ENCODE measurements at regions not wholly inside any gene's neighbourhood (a gene's known extent, or its start where the extent isn't known, plus 50 kb on each side); places are given as distances from the start of the nearest gene placed in this dataset.

- no peaks in the 10 kb centered on the region for H3K27me3 ChIP-seq (ENCODE audit: insufficient read depth, poor library complexity, severe bottlenecking)
- no peak overlapping the region for H3K4me3 ChIP-seq (replicated peaks; ENCODE audit: insufficient read depth, low read length)
- TF ChIP-seq SPI1 (IDR thresholded peaks at IDR 0.05; ENCODE audit: borderline replicate concordance, low read depth) (no peak), GABPA (IDR thresholded peaks at IDR 0.05; ENCODE audit: low read depth) (no peak), POLR2AphosphoS5 (IDR thresholded peaks at IDR 0.05; ENCODE audit: low read depth) (no peak)
- TF ChIP-seq, protein P1, sequence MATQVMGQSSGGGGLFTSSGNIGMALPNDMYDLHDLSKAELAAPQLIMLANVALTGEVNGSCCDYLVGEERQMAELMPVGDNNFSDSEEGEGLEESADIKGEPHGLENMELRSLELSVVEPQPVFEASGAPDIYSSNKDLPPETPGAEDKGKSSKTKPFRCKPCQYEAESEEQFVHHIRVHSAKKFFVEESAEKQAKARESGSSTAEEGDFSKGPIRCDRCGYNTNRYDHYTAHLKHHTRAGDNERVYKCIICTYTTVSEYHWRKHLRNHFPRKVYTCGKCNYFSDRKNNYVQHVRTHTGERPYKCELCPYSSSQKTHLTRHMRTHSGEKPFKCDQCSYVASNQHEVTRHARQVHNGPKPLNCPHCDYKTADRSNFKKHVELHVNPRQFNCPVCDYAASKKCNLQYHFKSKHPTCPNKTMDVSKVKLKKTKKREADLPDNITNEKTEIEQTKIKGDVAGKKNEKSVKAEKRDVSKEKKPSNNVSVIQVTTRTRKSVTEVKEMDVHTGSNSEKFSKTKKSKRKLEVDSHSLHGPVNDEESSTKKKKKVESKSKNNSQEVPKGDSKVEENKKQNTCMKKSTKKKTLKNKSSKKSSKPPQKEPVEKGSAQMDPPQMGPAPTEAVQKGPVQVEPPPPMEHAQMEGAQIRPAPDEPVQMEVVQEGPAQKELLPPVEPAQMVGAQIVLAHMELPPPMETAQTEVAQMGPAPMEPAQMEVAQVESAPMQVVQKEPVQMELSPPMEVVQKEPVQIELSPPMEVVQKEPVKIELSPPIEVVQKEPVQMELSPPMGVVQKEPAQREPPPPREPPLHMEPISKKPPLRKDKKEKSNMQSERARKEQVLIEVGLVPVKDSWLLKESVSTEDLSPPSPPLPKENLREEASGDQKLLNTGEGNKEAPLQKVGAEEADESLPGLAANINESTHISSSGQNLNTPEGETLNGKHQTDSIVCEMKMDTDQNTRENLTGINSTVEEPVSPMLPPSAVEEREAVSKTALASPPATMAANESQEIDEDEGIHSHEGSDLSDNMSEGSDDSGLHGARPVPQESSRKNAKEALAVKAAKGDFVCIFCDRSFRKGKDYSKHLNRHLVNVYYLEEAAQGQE (IDR thresholded peaks at IDR 0.05; ENCODE audit: insufficient replicate concordance, low read depth) = no peak
- H3K27ac ChIP-seq (replicated peaks) = no peak overlapping the region
- no peak for DNase-seq (ENCODE audit: low read depth in 1 of 2, low spot score in 1 of 2)
These were observed 84.7 kb upstream of the FLRT2 start for GRCh38 chr14:85445151-85445795.

GRCh38 chr14:85447883-85448282 lies 82.1 kb upstream of the FLRT2 start:
- no peak overlapping the region for H3K27ac ChIP-seq (replicated peaks)
- no peak overlapping the region for H3K4me3 ChIP-seq (replicated peaks; ENCODE audit: insufficient read depth, low read length)
- no peak for TF ChIP-seq GABPA (IDR thresholded peaks at IDR 0.05; ENCODE audit: low read depth)
- no peak for TF ChIP-seq CTCF (IDR thresholded peaks at IDR 0.05; ENCODE audit: insufficient read depth, low read length)
- no peak for TF ChIP-seq SPI1 (IDR thresholded peaks at IDR 0.05; ENCODE audit: borderline replicate concordance, low read depth)
- TF ChIP-seq, protein P1 (IDR thresholded peaks at IDR 0.05; ENCODE audit: insufficient replicate concordance, low read depth) = no peak
- no peak for TF ChIP-seq POLR2AphosphoS5 (IDR thresholded peaks at IDR 0.05; ENCODE audit: low read depth)
- no peak for DNase-seq (ENCODE audit: low read depth in 1 of 2, low spot score in 1 of 2)
- no peaks in the 10 kb centered on the region for H3K27me3 ChIP-seq (ENCODE audit: insufficient read depth, poor library complexity, severe bottlenecking)

DNA sequence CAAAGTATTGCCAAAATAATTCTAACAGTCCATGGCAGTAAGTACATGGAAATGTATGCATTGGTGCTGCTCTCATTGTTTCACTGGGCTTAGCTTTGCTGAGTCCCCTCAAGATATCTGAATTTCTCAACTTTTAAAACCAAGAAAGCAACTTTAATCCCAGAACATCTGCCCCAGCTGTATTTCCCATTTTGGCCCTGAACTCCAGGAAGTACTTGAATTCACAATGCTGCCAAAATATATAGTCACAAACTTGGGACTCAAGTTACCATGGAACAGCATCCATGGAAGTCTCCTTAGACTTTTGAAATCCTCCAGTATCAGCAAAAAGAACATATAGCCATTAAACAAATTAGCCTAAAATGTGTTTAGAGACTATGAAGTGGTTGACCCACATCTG lies 78.5 kb upstream of the FLRT2 start:
- Histone ChIP-seq H3K27me3 (ENCODE audit: insufficient read depth, poor library complexity, severe bottlenecking) (no peaks in the 10 kb centered on the region), H3K4me3 (replicated peaks; ENCODE audit: insufficient read depth, low read length) (no peak overlapping the region), H3K27ac (replicated peaks) (no peak overlapping the region)
- no peak for TF ChIP-seq CTCF (IDR thresholded peaks at IDR 0.05; ENCODE audit: insufficient read depth, low read length)
- no peak for TF ChIP-seq POLR2AphosphoS5 (IDR thresholded peaks at IDR 0.05; ENCODE audit: low read depth)
- TF ChIP-seq SPI1 (IDR thresholded peaks at IDR 0.05; ENCODE audit: borderline replicate concordance, low read depth) = no peak
- TF ChIP-seq, protein P1 (IDR thresholded peaks at IDR 0.05; ENCODE audit: insufficient replicate concordance, low read depth) = no peak
- TF ChIP-seq GABPA (IDR thresholded peaks at IDR 0.05; ENCODE audit: low read depth) = no peak
- no peak for DNase-seq (ENCODE audit: low read depth in 1 of 2, low spot score in 1 of 2)
